Activated T-cell treated with anti-CD3 and anti-CD28 coated beads for 1 hour (primary cell): ENCODE measurements at regions not wholly inside any gene's neighbourhood (a gene's known extent, or its start where the extent isn't known, plus 50 kb on each side); places are given as distances from the start of the nearest gene placed in this dataset.
"Not testable (repeated sequence)": the region's sequence is repeated elsewhere in the genome, so short reads cannot be mapped to it uniquely, and the experiment has no call there.

Source experiments
- DNase-seq: peaks from one replicate; pipeline ENCODE4 v3.0.0-alpha.2; 2020; ENCODE audit warnings: low read depth

DNA sequence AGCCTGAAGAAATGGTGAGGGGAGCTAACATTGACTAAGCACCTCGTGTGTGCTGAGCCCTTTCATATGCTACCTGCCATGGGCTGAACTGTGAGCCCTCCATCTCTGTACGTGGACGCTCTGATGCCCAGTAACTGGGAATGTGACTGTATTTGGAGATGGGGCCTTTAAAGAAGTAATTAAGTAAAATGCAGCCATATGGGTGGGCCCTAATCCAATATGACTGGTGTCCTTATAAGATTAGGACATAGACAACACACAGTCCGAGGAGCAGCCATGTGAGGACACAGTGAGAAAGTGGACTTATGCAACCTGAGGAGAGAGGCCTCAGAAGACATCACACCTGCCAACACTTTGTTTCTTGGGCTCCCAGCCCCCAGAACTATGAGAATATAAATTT, 92.7 kb upstream of the ATP1B1 start:
- no peak for DNase-seq

DNA sequence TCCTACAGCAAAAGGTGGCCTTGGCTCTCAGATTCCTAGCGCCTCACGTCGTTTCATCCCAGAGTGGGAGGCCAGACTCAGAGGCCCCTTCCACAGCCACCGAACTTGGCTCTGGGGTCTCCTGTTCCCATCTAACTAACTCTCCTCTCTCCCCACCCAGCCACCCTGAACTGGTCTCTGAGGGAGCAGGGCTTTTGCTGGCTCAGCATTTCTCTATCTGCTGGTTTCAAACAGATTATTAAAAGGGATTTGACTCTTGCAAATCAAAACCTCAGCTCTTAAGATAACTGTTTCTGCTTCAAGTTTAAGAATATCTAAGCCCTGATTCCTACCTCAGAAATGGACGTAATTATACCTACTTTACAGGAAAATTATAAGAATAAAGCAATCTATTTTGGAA, 91.0 kb upstream of the ATP1B1 start:
- no peak for DNase-seq

DNA sequence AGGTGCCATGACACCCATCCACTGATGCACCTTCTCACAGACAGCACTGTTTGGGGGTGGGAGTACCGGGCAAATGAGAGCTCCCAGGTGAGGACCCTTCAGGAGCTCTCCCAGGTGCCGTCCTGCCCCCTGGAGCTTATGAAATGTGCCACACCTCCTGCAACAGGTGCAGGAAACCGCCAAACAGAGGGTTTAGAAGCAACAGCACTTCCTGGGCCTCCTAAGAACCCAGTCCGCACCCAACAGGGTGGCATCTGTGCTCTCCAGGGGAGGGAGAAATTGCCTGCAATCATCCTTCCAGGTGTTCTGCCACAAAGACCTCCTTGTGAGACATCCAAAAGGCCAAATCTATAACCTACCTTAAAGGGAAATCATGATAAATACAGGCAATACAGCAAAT, 87.7 kb upstream of the ATP1B1 start:
- no peak for DNase-seq

DNA sequence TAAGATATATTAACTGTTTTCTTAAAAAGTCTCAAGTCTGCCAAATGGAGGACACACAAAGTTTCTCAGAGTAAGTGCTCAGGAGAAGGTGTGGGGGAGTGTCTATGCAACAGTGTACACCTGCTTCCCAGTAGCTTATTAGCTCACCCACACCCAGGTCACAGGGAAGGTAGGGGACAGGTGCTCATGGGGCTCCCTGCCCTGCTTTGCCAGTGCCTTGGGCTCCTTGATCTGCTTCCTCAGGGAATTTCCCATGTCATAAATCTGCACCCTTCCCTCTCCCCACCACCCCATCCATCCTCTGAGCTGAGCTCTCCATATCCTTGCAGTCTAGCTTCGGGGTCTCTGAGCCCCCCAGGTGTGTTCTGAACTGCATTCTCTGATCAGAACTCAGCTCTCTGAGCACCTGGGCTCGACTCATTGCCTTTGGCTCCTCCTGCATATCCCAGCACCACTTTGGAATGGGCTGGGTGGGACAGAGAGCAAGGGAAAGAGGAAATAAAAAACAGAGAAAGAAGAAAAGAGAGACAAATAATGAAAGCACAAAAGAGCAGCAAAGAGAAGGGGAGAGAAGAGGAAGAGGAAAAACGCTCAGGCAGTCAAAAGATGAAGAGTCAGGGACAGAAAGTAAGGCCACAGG, 87.0 kb upstream of the ATP1B1 start:
- DNase-seq, result no peak

DNA sequence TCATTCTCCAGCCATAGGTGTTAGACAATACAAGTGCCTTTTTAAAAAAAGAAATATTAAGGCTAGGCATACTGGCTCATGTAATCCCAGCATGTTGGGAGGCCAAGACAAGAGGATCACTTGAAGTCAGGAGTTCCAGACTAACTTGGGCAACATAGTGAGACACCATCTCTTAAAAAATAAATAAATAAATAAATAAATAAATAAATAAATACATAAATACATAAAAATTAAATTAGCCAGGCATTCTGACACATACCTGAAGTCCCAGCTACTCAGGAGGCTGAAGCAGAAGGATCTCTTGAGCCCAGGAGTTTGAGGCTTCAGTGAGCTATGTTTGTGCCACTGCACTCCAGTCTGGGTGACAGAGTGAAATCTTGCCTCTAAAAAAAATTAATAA, 85.8 kb upstream of the ATP1B1 start:
- DNase-seq, result no peak

DNA sequence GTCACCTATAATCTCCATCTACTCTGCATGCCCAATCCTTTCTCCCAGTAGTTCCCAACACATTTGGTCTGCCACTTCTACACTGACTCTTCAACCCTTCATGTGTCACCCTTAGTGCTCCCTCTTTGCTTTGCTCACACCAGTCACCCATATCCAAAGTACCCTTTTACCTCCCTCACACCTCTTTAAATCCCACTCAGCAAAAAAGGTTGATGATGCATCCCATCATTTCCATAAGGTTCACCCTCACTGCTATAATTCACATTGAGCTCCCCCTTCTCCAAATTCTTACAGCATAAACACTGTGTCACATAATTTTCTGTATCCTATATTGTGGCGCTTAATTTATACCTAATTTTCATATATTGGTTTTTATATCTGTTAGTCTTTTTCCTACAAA, 83.8 kb upstream of the ATP1B1 start:
- DNase-seq, result no peak

DNA sequence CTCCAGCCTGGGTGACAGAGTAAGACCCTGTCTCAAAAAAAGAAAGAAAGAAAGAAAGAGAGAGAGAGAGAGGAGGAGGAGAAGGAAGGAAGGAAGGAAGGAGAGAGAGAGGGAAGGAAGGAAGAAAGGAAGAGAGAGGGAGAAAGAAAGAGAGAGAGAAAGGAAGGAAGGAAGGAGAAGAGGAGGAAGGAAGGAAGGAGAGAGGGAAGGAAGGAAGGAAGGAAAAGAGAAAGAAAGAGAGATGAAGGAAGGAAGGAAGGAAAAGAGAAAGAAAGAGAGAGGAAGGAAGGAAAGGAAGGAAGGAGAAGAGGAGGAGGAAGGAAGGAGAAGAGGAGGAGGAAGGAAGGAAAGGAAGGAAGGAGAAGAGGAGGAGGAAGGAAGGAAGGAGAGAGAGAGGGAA, 82.2 kb upstream of the ATP1B1 start:
- DNase-seq, result no peak

DNA sequence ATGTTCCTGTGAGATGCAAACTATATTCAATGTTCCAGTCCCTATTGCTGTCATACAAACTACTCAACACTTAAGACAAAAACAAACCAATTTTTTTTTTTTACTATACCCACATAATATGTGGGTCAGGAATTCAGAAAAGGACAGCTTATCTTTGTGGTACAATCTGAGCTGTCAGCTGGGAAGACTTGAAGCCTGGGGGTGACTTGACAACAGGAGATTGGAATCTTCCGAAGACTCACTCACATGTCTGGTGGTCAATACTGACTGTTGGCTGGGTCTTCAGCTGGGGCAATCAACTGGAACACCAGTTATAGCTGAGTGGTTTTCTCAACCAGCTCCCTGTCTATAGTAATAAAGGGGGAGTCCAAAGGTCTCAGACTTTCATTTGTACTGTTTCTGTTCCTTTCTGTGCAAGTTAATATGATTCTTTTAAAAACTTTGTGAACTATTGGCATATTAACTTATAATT, 81.7 kb upstream of the ATP1B1 start:
- DNase-seq, result no peak

DNA sequence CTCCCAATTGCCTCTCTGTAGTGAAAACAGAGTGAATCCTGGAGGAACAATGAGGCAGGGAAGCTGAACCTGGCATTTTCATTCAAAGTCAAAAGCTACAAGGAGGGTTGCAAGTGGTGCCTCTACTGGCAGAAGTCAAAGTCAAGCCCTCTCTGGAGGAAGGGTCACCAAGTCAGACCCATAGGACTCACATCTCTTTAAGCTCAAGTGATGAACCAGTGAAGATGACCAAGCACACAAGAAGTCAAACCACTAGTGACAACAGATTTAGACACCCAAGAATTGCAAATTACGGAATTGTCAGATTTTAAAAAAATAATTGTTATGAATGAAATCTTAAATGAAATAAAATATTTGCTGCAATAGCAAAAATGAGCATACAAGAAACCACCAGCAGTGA, 81.1 kb upstream of the ATP1B1 start:
- no peak for DNase-seq

DNA sequence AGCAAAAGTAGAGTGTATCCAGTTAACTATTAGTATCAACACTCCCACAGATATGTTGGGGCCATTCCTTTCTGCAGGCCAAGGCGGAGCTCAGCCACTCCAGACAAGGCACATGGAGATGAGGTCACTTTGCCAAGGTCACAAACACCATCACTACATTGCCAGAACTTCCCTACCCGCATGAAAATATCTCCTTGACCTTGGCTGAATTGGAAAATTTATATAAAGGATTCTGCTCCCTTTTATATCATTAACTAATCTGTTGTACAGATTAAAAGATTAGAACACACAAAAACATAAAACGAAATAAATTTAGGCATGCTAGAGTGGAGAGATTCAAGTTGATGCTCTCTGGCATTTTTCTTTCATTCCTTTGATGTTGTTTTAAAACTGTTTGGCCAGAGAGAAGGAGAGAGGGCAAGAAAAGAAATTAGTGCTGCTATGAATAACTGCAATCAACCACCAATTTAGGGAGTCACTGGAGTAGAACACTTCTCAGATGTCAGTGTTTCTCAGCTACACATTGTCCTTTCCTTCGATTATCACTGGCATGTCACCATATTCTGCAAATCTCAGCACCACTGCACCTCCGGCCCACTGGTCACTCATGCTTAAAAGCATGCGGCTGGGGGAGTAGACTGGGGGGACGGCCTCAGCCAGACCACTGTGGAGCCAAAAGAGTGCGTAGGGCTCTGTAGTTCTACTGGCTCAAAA, 78.7 kb upstream of the ATP1B1 start:
- DNase-seq, result no peak

DNA sequence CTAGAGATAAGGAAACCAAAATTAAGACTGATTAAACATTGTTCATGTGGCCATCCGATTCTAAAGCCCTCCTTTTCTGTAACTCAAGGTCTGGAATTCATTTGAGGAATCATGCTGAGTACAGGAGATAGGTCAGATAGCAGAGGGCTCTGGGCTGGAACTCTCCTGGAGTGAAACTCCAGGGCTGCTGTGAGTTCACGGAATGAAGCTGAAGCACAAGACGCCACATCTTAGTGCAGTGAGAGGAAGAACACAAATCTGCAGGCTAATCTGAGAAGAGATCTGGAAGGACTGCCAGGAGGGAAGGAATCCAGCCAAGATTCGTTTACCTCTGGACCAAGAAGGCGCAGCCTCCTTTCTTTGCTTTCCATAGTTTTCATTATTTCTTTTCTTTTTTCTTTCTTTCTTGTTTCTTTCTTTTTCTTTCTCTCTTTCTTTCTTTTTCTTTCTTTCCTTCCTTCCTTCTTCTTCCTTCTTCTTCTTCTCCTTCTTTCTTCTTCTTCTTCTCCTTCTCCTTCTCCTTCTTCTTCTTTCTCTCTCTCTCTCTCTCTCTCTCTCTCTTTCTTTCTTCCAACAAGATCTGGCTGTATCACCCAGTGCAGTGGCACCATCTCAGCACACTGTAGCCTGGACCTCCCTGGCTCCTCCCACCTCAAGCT, 74.8 kb upstream of the ATP1B1 start:
- no peak for DNase-seq

DNA sequence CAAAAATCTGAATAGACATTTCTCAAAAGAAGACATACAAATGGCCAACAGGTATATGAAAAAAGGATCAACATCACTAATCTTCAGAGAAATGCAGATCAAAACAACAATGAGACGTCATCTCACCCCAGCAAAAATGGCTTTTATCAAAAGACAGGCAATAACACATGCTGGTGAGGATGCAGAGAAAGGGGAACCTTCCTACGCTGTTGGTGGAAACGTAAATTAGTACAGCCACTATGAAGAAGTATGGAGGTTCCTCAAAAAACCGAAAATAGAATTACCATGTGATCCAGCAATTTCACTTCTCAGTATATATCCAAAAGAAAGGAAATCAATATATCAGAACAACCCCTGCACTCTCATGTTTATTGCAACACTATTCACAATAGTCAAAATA, 65.1 kb upstream of the ATP1B1 start:
- DNase-seq, result no peak

DNA sequence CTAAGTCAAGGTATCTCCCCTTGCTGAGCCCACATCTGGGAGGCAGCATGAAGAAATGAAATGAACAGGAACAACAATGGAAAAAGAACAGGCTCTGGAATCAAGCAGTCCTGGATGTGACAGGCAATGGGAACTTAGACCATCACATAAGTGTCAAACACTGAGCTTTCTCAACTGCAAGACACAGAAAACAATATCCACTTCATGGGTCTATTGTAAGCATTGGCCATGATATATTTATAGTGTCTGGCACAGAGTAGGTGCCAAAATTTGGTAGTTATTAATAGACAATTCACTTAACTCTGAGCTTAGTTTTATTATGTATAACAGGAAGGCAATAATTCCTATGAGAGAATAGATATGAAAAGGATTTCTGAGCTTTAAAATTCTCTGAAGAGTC, 64.1 kb upstream of the ATP1B1 start:
- no peak for DNase-seq

DNA sequence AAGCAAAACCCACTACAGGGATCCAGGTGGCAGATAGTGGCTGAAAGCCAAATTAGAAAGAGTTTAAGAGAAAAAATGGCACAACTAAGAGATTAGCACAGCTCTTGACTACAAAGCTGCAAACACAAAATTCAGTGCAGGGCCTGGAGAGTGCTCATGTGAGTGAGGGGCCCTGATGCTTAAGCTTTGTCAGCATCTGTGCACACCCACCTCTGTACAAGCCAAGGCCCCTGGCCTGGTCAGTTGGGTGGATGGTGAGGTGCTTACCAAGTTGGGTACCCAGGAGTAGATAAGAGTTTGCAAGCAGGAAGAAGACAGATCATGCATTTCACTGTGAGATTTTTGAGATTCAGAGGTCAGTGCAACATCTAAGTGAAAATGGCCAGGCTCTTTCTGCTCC, 62.7 kb upstream of the ATP1B1 start:
- DNase-seq, result no peak

DNA sequence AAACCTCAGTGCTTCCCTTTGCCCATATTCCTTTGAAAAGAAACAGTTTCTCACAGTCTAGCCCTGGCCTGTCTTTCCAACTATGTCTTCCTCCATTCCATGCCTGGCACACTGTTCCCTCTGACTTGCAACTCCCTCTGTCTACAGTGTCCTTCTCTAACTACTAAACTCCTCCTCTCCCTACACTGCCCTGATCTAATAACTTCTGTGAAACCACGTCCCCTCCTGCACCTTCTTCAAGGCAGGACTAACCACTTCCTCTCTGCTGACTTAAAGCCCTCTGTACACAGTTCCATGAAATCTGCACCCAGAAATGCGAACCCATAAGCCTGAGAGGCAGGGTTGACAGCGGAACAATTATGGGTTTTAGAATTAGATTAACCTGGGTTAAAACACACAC, 62.2 kb upstream of the ATP1B1 start:
- DNase-seq, result peak; percentile 7

DNA sequence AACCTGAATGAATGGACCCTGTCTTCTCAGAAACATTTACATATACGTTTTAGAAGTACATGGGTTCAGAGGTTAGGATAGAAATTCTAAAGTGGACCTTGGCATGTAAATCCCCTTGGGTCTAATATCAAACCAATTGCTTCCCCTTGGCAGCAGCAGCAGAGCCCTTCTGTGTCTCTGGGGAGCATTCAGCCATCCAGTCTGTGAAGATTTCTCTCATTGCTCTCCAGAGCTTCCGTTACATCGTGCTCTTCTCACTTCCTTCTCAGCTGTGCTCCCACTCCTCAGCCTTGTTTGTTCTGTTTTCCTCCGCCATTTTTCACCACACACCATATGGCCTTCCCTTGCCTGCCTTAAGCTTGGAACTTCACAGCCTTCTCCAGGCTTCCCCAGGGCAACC, 61.5 kb upstream of the ATP1B1 start:
- no peak for DNase-seq

DNA sequence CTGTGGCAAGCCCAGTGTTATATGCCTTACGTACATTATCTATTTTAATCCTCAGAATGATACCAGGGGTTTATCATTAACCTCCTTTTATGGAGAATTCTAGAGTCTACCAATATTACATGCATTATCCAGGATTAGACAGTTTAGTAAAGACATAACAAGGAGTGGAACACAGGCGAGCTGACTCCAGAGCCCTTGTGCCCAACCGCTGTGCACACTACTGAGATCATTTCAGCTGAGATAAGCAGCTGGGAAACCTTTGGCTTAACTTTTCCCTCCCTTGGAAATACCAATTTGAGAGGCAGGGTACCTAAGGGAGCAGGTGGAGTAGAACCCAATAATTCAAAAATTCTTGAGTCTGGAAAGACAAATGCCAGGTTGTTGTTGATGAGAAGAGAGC, 59.8 kb upstream of the ATP1B1 start:
- DNase-seq, result no peak

DNA sequence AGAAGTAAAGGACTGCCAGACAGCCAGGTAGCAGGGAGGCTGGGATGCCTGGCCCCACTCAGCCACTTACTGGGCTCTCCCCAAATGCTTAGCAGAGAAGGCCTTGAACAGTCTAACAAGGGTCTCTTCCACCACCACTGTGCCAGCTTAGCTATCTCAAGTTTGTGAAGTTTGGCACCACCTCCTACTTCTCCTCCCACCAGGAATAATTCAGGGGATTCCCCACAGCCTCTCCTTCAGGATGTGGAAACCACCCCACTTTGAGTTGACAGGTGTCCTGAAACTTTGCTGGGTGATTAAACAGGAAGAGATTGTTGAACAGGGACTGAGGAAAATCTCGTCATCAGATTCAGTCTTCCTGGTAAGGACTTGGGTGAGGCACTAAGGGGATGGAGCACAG, 59.4 kb upstream of the ATP1B1 start:
- no peak for DNase-seq

DNA sequence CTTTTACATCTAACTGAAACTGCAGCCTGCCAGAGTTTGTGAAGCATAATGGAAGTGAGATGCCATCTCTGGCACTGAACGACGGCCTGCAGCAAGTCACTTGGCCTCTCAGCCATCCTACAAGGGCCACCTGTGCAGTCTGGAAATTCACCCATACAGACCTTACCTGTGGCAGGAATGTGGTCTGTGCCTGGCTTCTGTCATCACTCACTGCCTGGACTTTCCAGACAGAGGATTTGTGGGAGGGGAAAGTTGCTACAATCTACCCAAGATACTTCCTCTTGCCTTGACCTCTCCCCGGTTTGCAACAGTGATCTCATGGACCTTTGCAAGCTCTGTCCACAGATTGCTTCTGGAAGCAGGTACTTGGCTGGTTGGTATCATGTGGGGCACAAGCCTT, 58.4 kb upstream of the ATP1B1 start:
- DNase-seq, result no peak

DNA sequence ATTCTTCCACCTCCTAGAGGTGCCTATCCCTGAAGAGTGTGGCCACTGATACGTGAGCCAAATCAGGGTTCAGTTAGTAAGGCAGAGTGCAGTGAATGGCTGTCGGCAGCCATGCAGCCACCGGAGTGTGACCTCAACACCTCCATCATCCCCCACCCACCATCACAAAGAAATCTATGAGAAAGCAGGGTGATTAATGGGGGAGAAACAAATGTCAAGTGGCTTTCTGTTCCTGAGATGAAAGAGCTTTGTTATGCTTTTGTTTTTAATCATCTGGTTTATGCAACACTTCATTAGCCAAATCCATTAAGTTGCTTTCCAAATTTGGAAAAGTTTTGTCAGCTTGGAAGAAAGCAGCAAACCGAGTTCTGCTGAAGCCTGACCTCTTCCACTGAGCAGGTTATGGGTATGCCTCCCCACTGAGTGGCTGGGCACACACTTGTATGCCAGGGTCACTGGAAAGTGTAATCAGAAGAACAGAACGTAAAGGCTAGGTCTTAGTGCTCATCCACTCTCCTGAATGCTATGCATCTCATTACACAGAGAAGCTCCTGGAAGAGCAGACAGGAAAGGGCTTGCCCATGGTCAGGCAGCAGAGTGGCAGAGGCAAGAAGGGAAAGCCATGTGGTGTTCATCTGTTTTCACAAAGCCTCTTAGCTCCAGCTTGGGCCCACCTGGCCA, 57.1 kb upstream of the ATP1B1 start:
- no peak for DNase-seq

DNA sequence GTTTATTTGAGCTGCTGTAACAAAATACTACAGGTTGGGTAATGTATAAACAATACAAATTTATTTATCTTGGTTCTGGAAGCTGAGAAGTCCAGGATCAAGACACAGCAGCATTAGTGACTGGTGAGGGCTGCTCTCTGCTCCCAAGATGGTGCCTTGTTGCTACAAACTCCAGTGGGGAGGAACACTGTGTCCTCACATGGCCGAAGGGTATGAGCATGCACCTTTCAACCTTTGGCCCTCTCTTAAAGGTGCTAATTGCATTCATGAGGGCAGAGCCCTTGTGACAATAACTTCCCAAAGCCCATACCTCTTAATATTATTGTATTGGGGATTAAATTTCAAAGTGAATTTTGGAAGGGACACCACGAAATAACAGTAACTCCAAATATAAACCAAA, 55.3 kb upstream of the ATP1B1 start:
- DNase-seq, result no peak

DNA sequence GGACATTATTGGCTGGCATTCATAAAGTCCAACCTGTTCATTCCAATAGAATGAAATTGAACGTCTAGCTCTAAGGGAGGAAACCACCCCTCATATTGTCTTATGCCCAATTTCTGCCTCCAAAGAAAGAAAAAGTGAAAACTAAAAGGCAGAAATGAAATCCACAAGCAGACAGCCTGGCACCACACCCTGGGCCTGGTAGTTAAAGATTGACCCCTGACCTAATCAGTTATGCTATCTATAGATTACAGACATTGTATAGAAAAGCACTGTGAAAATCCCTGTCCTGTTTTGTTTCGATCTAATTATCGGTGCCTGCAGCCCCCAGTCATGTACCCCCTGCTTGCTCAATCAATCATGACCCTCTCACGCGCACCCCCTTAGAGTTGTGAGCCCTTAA, 54.3 kb upstream of the ATP1B1 start:
- not testable (repeated sequence) for DNase-seq

DNA sequence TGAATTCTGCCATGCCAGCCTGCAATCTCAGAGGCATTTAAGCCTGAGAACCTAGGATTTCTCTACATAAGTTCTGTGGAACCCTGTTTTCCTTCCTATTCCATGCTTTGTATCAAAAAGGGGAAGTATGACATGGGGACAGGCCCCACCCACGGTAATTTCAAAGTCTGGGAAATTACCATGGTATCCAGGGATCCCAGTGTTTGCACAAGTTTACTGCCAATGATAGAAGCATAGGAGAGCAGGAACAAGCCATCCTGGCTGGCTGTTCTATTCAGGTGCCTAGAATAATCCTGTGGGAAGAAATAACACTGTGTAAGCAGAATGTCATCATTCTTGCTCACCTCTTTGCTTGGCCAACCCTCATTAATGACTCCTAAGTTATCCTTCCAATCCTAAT, 53.8 kb upstream of the ATP1B1 start:
- no peak for DNase-seq
